AML-193 (cell line): ENCODE measurements at regions not wholly inside any gene's neighbourhood (a gene's known extent, or its start where the extent isn't known, plus 50 kb on each side); places are given as distances from the start of the nearest gene placed in this dataset.

Experiments used
- DNase-seq, 2 experiments: peaks; one replicate each; lab custom pipeline; 2025; lab: John Stamatoyannopoulos, UW

- no peak for DNase-seq
Observed at GRCh38 chr5:148913493-148913892, 87.1 kb downstream of the ADRB2 start.

GRCh38 chr5:148913985-148914431 lies 87.6 kb downstream of the ADRB2 start:
- DNase-seq: no peak

GRCh38 chr5:148915224-148915817 lies 88.9 kb downstream of the ADRB2 start:
- DNase-seq: no peak

GRCh38 chr5:148920646-148921288 lies 94.4 kb downstream of the ADRB2 start:
- DNase-seq: no peak

- no peak for DNase-seq
Observed at GRCh38 chr5:148921350-148921749, 94.9 kb downstream of the ADRB2 start.

- no peak for DNase-seq
Observed at GRCh38 chr5:148922606-148923005, 96.2 kb downstream of the ADRB2 start.

GRCh38 chr5:148923023-148923422 lies 96.6 kb downstream of the ADRB2 start:
- no peak for DNase-seq

- DNase-seq: no peak
Observed at GRCh38 chr5:148924817-148925216, 98.4 kb downstream of the ADRB2 start.

GRCh38 chr5:148926207-148926606 lies 99.8 kb downstream of the ADRB2 start:
- no peak for DNase-seq

- DNase-seq: no peak
Observed at GRCh38 chr5:148927307-148927946, 101.0 kb downstream of the ADRB2 start.

- DNase-seq: no peak
Observed at GRCh38 chr5:148928141-148928540, 101.7 kb downstream of the ADRB2 start.

- DNase-seq: no peak
Observed at GRCh38 chr5:148931453-148932057, 105.1 kb downstream of the ADRB2 start.

GRCh38 chr5:148932355-148932935 lies 106.0 kb downstream of the ADRB2 start:
- no peak for DNase-seq

- DNase-seq: no peak
Observed at GRCh38 chr5:148933903-148934432, 107.6 kb downstream of the ADRB2 start.

- DNase-seq: no peak
Observed at GRCh38 chr5:148934895-148935400, 108.5 kb downstream of the ADRB2 start.

- no peak for DNase-seq
Observed at GRCh38 chr5:148937239-148937638, 110.8 kb downstream of the ADRB2 start.

GRCh38 chr5:148937830-148938521 lies 111.6 kb downstream of the ADRB2 start:
- DNase-seq: no peak

GRCh38 chr5:148938522-148938882 lies 112.1 kb downstream of the ADRB2 start:
- no peak for DNase-seq

GRCh38 chr5:148939676-148940075 lies 113.3 kb downstream of the ADRB2 start:
- no peak for DNase-seq

GRCh38 chr5:148941810-148942209 lies 115.4 kb downstream of the ADRB2 start:
- no peak for DNase-seq

GRCh38 chr5:148949841-148950470 lies 112.9 kb downstream of the SH3TC2 start:
- no peak for DNase-seq
